Mammary epithelial cell (primary cell): ENCODE measurements at regions not wholly inside any gene's neighbourhood (a gene's known extent, or its start where the extent isn't known, plus 50 kb on each side); places are given as distances from the start of the nearest gene placed in this dataset.

Experiments
- CTCF ChIP-seq, 2 donors: IDR thresholded peaks in 1 of 2; conservative IDR thresholded peaks in 1 of 2; 2 replicates each; pipeline ENCODE4 v1.5.1; 2011 to 2012; ENCODE audit warnings: inconsistent platforms in 2 of 2, low read length in 2 of 2, mild to moderate bottlenecking in 2 of 2, control low read depth in 1 of 2, low read depth in 1 of 2; ENCODE audit not compliant: insufficient read depth in 1 of 2; ENCODE audit errors: extremely low read depth in 1 of 2
- EZH2 ChIP-seq: IDR thresholded peaks from 2 replicates; pipeline ENCODE4 v1.6.1; 2012; ENCODE audit warnings: low read length, inconsistent platforms, borderline replicate concordance

- TF ChIP-seq CTCF (conservative IDR thresholded peaks at IDR 0.05 in 1 of 2, IDR thresholded peaks at IDR 0.05 in 1 of 2; ENCODE audit: extremely low read depth in 1 of 2, insufficient read depth in 1 of 2, low read depth in 1 of 2, low read length in 2 of 2) (no peak), EZH2 (no peak)
Observed at GRCh38 chr1:224529844-224530243, 86.3 kb upstream of the CNIH3 start.
